HEK293 (cell line): ENCODE measurements at regions not wholly inside any gene's neighbourhood (a gene's known extent, or its start where the extent isn't known, plus 50 kb on each side); places are given as distances from the start of the nearest gene placed in this dataset.

Experiments used
- ZNF768 ChIP-seq: fragments of 450-650 bp; formaldehyde crosslinking; IDR thresholded peaks from 2 replicates; pipeline ENCODE4 v1.5.1; 2018; ENCODE audit warnings: missing biosample characterization, mild to moderate bottlenecking, missing genetic modification characterization
- TF ChIP-seq, protein P1 (sequence below): fragments of 450-650 bp; formaldehyde crosslinking; IDR thresholded peaks from 2 replicates; pipeline ENCODE4 v1.5.1; 2016; ENCODE audit warnings: missing biosample characterization, missing genetic modification characterization

DNA sequence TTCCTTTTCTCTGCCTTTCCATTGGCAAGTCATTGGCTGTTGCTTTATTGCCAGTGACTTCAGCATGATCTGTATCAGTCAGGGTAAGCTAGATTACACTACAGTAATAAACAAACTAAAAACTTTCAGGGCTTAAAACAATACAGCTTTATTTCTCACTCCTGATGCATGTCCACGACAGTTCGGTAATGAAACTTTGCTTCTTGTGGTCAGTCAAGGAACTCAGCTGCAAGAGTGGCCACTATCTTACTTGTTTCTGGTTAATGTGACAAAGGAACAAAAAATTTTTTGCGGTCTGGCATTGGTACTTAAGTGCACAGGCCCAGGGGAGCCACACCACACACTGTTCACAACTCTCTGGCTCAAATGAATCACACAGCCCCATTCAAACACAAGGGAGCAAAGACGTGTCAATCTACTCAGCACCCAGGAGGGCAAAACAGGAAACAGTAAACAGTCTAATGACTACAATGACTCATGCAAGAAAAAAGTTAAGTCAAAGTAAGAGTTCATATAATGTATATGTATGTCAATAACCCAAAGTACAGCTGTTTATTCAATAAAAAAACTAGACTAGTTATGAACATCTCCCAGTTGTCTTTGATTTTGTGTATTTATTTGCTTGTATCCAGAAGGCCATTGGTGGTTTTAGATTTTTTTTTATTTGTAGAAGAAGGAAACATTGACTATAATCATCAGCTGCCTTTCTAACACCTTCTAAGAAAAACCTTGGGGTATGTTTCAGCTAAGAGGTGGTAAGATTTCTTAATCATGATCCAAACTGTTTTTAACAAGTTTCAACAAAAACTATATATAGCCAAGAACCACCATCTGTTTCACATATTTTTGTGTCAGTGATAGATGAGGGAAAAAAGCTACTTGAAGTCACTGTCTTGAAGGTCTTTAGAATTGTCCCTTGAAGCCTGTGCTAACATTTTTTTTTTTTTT, 134.4 kb upstream of the FAM3C start:
- TF ChIP-seq ZNF768 = no peak
- TF ChIP-seq, protein P1, sequence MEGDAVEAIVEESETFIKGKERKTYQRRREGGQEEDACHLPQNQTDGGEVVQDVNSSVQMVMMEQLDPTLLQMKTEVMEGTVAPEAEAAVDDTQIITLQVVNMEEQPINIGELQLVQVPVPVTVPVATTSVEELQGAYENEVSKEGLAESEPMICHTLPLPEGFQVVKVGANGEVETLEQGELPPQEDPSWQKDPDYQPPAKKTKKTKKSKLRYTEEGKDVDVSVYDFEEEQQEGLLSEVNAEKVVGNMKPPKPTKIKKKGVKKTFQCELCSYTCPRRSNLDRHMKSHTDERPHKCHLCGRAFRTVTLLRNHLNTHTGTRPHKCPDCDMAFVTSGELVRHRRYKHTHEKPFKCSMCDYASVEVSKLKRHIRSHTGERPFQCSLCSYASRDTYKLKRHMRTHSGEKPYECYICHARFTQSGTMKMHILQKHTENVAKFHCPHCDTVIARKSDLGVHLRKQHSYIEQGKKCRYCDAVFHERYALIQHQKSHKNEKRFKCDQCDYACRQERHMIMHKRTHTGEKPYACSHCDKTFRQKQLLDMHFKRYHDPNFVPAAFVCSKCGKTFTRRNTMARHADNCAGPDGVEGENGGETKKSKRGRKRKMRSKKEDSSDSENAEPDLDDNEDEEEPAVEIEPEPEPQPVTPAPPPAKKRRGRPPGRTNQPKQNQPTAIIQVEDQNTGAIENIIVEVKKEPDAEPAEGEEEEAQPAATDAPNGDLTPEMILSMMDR (tag by site-specific recombination) = no peak
